ENCODE measurements at regions not wholly inside any gene's neighbourhood (a gene's known extent, or its start where the extent isn't known, plus 50 kb on each side); places are given as distances from the start of the nearest gene placed in this dataset.

DNA sequence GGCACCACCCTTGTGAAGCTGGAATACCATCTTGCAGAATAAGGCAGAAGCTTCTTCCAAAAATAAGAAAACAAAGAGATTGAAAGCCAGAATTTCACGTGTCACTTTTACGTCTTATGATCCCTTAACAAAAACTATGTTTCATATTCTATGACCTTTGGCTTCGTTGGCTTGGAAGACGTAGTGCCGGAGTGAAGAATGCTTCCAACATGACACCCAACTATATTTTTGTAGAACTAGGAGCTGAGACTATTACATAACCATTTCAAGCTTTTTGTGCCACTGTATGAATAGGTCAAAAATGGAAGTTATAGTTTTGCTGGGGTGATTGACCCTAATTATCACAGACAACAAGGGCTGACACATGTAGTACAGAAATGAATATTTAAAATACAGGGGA, 996.2 kb downstream of the ADGRL3 start:
- DNase-seq = no peak

DNA sequence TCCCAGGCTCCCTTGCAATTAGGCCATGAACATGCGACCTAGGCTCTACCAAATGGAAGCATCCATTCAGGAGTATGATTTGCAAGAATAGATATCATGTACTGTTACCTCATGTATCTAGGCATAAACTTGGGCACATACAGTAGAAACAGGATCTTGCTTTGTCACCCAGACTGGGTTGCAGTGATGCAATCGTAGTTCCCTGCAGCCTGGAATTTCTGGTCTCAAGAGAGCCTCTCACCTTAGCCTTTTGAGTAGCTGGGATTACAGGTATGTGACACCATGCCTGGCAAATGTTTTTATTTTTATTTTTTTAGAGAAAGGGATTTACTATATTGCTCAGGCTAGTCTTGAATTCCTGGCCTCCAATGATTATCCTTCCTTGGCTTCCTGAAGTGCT, 994.2 kb downstream of the ADGRL3 start:
- no peak for DNase-seq

DNA sequence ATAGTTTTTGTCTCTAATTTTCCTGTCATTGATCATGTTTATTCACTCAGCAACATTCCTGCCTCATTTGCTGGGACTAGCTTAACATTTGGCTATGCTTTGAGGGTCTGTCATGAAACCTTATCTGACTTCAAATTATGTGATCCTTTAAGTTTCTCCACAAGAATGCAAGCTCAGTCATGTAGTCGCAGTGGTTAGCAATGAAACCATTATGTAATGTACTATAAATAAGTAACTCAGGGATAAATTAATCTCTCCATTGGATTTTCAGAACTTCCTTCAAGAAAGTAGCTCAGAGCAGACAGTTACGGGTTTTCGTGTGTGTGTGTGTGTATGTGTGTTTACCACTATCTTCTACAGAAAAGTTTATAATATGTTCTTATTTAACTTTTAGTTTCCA, 993.6 kb downstream of the ADGRL3 start:
- no peak for DNase-seq

DNA sequence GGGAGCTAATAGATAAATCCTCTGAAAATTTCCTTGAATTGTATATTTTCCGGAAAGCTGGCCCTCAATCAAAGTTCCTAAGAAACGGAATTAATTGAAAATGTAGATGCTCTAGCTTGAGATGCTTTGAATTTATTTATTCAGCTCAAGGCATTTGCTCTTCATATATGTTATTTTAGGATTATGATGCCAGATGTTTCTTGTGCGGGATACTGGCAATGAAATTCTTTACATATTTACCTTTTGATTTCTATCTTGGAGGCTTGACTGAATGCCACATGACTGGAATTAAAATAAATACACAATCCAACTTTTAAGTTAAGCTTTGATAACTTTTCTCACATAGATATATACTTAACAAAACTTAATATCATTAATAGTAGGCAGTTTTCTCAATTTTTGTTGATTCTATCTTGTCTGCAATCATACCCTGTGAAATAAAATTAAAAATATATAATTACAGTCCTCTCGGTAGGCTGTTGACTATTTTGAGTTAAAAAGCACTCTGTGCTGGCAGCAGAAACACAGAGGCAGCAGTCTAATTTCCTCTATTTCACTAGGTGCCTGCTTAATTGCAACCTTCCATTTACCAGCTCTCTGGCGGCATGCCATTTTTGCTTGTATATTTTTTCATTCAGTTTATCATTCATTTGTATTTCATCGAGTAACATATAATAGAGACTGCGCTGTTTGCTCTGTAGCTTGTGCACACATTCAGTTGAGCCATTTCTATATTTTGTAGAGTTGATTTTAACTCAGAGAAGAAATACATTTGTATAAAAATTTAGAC, 991.5 kb downstream of the ADGRL3 start:
- DNase-seq = no peak

DNA sequence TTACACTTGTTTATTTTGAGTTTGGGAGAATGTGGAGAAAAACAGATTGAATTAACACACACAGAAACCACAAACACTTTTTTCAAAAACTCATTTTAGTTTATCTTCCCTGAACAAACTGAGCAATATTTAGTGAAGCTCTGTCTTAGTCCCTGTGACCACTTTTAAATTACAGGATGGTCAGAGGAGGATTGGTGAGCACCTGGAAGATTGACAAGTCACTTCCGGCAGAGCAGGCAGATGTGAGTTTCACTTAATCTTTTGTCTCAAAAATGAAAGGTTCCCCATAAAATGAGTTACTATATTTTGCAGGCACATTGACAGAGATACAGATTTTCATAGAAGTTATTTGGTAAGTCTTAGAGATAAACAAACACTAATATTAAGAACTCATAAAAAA, 970.1 kb downstream of the ADGRL3 start:
- no peak for DNase-seq

DNA sequence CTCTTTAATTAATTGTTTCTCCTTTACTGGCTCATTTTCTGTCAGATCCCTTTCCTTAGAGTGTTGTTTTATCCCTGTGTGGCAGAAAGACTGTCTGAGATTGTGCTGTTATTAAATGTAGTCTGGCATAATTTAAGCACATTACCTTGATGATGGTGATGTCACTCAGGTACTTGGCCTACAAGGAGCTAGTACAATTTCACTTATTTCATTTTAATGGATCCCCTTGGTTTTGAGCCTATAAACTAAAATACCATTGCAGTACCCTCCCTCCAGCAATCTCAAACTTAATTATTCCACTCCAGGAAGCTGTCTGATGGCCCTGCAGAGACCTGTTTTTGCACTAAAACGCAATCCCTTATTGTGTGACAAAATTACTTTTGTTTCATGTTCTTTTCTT, 968.6 kb downstream of the ADGRL3 start:
- DNase-seq = no peak

DNA sequence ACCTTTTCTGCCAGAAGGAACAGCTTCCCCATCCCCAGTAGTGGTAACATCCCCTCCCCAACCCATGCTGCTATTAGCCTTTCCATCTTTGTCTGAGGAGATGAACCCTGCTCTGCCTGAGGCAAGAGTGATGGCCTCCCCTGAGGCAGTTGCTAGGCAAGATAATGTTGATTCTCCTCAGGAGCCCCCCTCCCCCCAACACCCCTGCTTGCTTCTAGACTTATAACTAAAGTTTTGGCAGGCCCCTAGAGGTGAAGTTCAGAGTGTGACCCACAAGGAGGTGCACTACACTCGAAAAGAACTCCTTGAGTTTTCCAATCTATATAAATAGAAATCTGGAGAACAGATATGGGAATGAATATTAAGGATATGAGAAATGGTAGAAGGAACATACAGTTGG, 962.5 kb downstream of the ADGRL3 start:
- no peak for DNase-seq

DNA sequence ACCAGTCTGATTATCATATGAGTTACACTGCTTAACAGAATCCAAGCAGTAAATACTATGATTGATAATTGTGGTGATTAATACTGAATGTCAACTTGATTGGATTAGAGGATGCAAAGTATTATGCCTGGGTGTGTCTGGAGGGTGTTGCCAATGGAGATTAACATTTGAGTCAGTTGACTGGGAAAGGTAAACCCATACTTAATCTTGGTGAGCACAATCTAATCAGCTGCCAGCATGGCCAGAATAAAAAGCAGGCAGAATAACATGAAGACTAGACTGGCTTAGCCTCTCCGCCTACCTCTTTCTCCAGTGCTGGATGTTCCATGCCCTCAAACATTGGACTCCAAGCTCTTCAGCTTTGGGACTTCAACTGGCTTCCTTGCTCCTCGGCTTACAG, 961.3 kb downstream of the ADGRL3 start:
- no peak for DNase-seq

DNA sequence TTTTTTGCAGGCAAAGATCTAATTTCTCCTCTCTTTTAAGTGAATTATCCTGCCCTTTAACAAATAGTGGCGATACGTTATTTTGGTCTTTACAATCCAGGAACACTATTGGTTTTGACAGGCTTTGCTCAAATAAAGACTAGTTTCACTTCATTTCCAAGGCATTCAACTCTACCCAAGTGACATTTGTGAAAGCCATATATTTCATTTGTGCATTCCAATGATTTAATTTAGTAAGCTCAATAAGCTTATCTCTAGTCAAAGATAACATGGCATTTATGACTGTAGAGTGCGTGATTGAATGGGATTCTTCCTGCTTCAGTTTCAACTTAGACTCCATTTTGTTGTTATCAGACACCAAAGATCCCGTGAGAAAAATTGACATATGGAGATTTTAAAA, 959.8 kb downstream of the ADGRL3 start:
- no peak for DNase-seq

DNA sequence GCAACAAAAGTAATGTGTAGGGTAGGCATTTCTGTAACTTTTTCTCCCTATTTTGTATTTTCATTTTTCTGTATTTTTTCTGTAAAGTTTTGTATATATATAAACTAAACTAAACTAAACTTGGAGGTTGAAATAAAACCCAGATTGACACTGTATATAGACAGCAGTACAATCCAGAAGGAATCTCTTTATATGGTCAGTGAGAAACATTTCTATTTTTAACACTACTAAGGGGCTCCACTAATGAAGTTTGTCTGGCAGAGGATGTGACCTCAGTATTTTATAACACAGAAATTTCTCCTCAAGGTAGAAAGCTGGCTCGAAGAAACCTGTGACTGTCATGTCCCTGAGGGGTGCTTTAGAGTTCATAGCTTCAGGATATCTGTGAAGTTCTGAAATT, 959.2 kb downstream of the ADGRL3 start:
- DNase-seq = no peak

DNA sequence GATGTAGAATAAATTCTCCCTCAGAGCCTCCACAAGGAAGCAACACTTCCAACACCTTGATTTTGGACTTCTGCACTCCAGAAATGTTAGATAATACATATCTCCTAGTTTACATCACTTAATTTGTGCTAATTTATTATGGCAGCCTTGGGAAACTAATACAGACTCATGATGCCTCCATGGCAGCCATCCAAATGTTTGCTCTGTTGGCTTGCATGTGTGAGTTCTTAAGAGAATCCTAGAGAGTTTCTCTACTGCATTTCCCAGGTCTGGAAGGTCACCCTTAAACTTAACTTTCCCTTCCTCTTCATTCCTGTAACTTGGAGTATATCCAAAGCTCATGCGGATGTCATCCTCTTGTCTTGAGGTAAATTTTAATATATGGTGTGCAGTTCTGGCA, 956.1 kb downstream of the ADGRL3 start:
- no peak for DNase-seq

DNA sequence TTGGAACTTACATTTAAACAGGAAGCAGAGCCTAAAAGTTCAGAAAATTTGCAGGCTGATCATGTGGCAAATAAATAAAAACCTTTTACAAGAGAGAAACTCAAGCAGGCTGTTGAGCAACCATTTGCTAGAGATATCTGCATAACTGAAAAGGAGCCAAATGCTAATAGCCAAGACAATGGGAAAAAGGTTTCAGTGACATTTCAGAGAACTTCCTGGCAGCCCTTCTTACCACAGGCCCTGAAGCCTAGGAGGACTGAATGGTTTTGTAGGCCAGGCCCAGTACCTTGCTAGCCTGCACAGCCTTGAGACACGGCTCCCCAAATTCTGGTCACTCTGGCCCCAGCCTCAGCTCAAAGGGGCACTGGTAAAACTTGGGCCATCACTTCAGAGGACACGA, 945.1 kb downstream of the ADGRL3 start:
- DNase-seq = no peak

DNA sequence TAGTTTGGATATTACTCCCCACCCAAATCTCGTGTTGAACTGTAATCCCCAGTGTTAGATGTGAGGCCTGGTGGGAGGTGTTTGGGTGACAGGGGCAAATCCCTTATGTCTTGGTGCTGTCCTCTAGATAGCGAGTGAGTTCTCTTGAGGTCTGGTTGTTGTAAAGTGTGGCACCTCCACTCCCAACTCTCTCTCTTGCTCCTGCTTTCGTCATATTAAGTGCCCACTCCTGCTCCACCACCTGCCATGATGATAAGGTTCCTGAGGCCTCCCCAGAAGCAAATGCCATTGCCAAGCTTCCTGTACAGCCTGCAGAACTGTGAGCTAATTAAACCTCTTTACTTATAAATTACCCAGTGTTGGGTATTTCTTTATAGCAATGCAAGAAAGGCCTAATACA, 944.3 kb downstream of the ADGRL3 start:
- no peak for DNase-seq

DNA sequence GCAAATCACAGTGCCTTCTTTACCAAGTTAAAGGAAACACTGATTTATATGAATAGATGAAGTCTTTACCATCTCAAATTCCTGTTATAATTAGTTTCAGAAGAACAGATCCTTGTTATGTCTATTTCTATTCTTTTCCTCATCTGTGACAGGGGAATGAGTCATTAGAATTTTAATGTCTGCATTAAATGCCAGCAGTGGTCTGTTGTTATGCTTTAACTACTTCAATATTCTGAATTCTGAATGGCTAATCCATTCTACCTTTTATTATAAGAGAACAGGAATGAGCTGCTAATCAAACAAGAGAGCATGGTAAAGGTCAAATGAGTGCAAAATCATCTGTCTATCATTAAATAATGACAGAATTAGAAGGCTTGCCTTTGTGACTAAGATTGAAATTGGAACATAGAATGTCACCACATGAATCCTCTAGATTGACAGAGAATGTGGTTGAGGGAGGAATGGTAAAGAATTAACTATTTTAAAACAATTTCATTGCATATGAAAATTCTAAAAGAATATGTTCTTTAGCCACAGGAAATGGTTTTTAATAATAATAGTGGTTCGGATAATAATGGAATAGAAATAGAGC, 935.5 kb downstream of the ADGRL3 start:
- no peak for DNase-seq

DNA sequence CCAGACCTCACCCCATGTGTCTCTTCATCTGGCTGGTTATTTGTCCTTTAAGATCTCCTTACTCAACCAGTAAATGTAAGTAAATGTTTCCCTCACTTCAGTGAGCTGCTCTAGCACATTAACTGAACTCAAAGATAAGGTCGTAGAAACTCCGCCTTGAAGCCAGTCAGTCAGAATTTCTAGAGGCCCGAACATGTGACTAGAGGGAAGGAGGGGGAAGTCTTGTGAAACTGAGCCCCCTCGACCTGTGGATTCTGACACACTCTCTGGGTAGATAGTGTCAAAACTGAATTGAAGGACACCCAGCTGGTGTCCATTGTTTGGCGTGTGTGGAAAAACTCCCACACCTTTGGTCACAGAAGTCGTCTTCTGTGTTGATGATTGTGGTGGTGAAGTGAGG, 933.9 kb downstream of the ADGRL3 start:
- no peak for DNase-seq

DNA sequence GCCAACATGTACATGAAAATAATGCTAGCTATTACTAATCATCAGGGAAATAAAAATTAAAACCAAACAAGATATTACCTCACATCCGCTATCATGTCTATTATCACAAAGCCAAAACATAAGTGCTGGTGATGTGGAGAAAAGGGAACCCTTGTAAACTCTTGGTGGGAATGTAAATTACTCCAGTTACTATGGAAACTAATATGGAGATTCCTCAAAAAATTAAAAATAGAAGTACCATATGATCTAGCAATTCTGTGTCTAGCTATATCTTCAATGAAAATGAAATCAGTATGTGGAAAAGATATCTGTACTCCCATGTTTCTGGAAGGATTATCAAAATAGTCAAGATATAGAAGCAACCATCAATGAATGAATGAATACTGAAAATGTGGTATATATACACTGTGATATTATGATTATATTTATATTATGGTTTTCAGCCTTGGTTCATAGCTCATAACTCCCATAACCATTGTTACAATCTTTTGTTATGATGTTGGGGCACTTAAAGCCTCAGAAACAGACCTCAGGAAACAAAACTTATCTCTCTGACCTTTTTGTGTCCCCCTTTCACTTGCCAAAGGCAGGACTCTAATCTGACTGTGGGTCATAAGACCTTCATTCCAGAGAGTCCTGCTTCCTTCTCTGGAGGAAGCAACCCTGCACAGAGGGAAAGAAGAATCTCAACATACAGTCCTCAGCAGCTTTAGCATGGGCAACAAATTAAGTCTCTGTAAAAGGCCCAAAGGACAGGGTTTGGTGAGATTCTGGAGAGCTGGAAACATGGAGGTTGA, 933.2 kb downstream of the ADGRL3 start:
- no peak for DNase-seq

DNA sequence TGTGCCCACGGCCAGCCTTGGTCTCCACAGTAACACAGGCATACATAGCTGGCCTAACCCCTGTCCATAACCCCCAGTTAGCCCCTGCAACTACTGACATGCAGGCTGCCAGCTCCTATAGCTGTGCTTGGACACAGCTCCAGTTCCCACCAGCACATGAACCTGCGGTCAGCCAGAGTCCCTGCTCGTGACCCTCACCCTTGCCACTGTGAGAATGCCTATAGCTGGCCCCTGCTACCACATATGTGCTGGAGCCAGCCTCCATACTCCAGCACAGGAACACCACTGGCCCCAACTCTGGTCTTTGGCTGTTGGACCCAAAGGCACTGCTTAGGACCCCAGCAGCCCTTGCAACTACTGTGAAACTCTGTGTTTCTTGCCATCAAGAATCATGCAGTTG, 930.9 kb downstream of the ADGRL3 start:
- DNase-seq = no peak

DNA sequence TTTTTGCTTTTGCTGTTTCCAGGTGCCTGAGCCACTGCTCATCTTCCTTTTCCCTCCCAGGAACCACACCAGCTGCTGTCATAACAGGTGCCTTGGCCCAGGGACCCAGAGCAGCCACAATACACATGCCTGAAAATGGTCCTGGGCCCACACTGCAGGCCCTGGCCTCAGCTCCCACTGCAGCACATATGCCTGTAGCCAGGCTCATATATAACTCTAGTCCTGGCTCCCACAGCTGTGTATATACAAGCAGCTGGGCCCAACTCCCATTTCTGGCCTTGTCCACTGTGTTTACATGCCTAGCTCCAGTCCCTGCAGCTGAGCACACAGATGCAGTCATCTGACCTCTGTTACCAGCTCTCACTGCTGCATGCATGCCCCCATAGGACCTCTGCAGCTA, 930.5 kb downstream of the ADGRL3 start:
- DNase-seq = no peak

DNA sequence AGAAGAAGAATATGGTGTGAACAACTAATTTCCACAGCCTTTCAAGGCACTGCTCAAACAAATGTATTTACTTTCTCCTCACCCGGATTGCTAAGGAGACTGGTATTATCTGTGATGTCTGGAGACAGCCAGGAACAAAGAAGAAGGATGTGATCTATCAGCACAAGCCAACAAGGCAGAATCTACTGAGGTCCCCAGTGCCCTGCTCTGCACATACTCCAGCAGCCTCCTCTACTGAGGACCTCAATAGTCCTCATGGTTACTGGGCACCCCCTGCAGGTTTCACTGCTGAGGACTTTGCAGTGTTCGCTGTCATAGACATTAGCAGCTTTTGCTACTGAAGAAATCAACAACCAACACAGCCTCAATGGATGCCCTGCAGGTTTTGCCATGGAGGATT, 930.1 kb downstream of the ADGRL3 start:
- DNase-seq = no peak

Measured in islet precursor cell (in vitro differentiated cells).